COLO668 (cell line): ENCODE measurements at regions not wholly inside any gene's neighbourhood (a gene's known extent, or its start where the extent isn't known, plus 50 kb on each side); places are given as distances from the start of the nearest gene placed in this dataset.
A peak's percentile ranks its signal among the peaks of the same experiment; 100 is the strongest.

ENCODE experiments used
- DNase-seq: peaks from one replicate; lab custom pipeline; 2025; ENCODE audit not compliant: unreplicated experiment; lab: John Stamatoyannopoulos, UW

GRCh38 chrX:80306007-80306406, 114.2 kb upstream of the TENT5D start:
- no peak for DNase-seq

- no peak for DNase-seq
Observed at GRCh38 chrX:80312448-80312847, 107.8 kb upstream of the TENT5D start.

- DNase-seq, result no peak
Observed at GRCh38 chrX:80316526-80316925, 103.7 kb upstream of the TENT5D start.

GRCh38 chrX:80317646-80318045, 102.6 kb upstream of the TENT5D start:
- DNase-seq, result no peak

- DNase-seq, result no peak
Observed at GRCh38 chrX:80331285-80331684, 89.0 kb upstream of the TENT5D start.

GRCh38 chrX:80334583-80334982, 85.7 kb upstream of the TENT5D start:
- DNase-seq, result no peak

- DNase-seq, result peak; percentile 8
Observed at GRCh38 chrX:80335062-80335830, 85.0 kb upstream of the TENT5D start.

GRCh38 chrX:80354966-80355465, 65.2 kb upstream of the TENT5D start:
- DNase-seq, result no peak
